Mesendoderm (in vitro differentiated cells): ENCODE measurements at regions not wholly inside any gene's neighbourhood (a gene's known extent, or its start where the extent isn't known, plus 50 kb on each side); places are given as distances from the start of the nearest gene placed in this dataset.

Experiments
- DNase-seq: peaks from one replicate; pipeline ENCODE4 v3.0.0; 2013
- H2AK5ac ChIP-seq: 2 replicates; pipeline ENCODE4 v1.6.1; 2013; ENCODE audit warnings: low read length, inconsistent platforms
- H2BK120ac ChIP-seq: 2 replicates; pipeline ENCODE4 v1.6.1; 2013; ENCODE audit warnings: low read depth, mild to moderate bottlenecking, low read length, moderate library complexity, mixed read lengths
- H2BK15ac ChIP-seq: replicated peaks from 2 replicates; pipeline ENCODE4 v1.6.1; 2013; ENCODE audit warnings: low read depth, mild to moderate bottlenecking, moderate library complexity
- H2BK5ac ChIP-seq: 2 replicates; pipeline ENCODE4 v1.6.1; 2013; ENCODE audit warnings: low read length, inconsistent platforms
- H3K18ac ChIP-seq: 2 replicates; pipeline ENCODE4 v1.6.1; 2013; ENCODE audit warnings: mild to moderate bottlenecking, low read length, mixed read lengths
- H3K23ac ChIP-seq: one replicate; pipeline ENCODE4 v1.6.1; 2013; ENCODE audit warnings: low read length
- H3K27ac ChIP-seq: 2 replicates; pipeline ENCODE4 v1.5.1; 2013; ENCODE audit warnings: low read depth, mild to moderate bottlenecking, inconsistent platforms, low read length, moderate library complexity
- H3K27me3 ChIP-seq: 2 replicates; pipeline ENCODE4 v1.6.1; 2013; ENCODE audit warnings: low read length, control low read depth, mild to moderate bottlenecking, inconsistent platforms; ENCODE audit not compliant: insufficient read depth, poor library complexity
- H3K36me3 ChIP-seq: 2 replicates; pipeline ENCODE4 v1.6.1; 2013; ENCODE audit warnings: low read length, inconsistent platforms; ENCODE audit not compliant: control insufficient read depth, insufficient read depth
- H3K4ac ChIP-seq: one replicate; pipeline ENCODE4 v1.6.1; 2013; ENCODE audit warnings: low read depth, mild to moderate bottlenecking, low read length, moderate library complexity
- H3K4me1 ChIP-seq: 2 replicates; pipeline ENCODE4 v1.6.1; 2013; ENCODE audit warnings: low read depth, low read length, inconsistent platforms; ENCODE audit not compliant: control insufficient read depth
- H3K4me2 ChIP-seq: 2 replicates; pipeline ENCODE4 v1.6.1; 2013; ENCODE audit warnings: low read length
- H3K4me3 ChIP-seq: 2 replicates; pipeline ENCODE4 v1.5.1; 2013; ENCODE audit warnings: mild to moderate bottlenecking, low read length
- H3K56ac ChIP-seq: one replicate; pipeline ENCODE4 v1.6.1; 2013; ENCODE audit warnings: low read length
- H3K79me1 ChIP-seq: 2 replicates; pipeline ENCODE4 v1.6.1; 2013; ENCODE audit warnings: low read length, inconsistent platforms
- H3K79me2 ChIP-seq: 2 replicates; pipeline ENCODE4 v1.6.1; 2013; ENCODE audit warnings: mild to moderate bottlenecking, low read length; ENCODE audit not compliant: control insufficient read depth, insufficient read depth
- H3K9ac ChIP-seq: 2 replicates; pipeline ENCODE4 v1.6.1; 2013; ENCODE audit warnings: low read length, inconsistent platforms
- H4K5ac ChIP-seq: one replicate; pipeline ENCODE4 v1.6.1; 2013; ENCODE audit warnings: low read length
- H4K8ac ChIP-seq: one replicate; pipeline ENCODE4 v1.6.1; 2013; ENCODE audit warnings: low read depth, mild to moderate bottlenecking, control low read depth, low read length, moderate library complexity
- WGBS: extraction: QIAGEN DNeasy Blood & Tissue Kit; methylation state at CpG from one replicate; pipeline ENCODE4 v1.1.7; 2013; ENCODE audit warnings: low lambda C conversion rate, missing lambda C conversion rate; ENCODE audit not compliant: insufficient coverage; ENCODE audit errors: extremely low coverage; 5-methylcytosine and 5-hydroxymethylcytosine counted together

GRCh38 chr5:8865686-8866374, 680.0 kb downstream of the SEMA5A start:
- DNase-seq, result no peak
- Histone ChIP-seq H3K56ac (no peak overlapping the region), H4K8ac (no peak overlapping the region), H2BK5ac (no peak overlapping the region), H2BK15ac (no peak overlapping the region), H3K4ac (no peak overlapping the region), H2BK120ac (no peak overlapping the region), H4K5ac (no peak overlapping the region), H3K27me3 (no peaks in the 10 kb centered on the region), H3K79me1 (no peaks in the 10 kb centered on the region), H3K18ac (no peak overlapping the region), H2AK5ac (no peak overlapping the region), H3K4me3 (no peak overlapping the region), H3K9ac (no peak overlapping the region), H3K27ac (no peak overlapping the region), H3K36me3 (no peaks in the 10 kb centered on the region), H3K79me2 (no peaks in the 10 kb centered on the region), H3K4me2 (no peak overlapping the region), H3K4me1 (peaks cover 2% of the 10 kb centered on the region), H3K23ac (no peak overlapping the region)
- no CpG with 5 or more reads among the region's 7 CpGs for WGBS

DNA sequence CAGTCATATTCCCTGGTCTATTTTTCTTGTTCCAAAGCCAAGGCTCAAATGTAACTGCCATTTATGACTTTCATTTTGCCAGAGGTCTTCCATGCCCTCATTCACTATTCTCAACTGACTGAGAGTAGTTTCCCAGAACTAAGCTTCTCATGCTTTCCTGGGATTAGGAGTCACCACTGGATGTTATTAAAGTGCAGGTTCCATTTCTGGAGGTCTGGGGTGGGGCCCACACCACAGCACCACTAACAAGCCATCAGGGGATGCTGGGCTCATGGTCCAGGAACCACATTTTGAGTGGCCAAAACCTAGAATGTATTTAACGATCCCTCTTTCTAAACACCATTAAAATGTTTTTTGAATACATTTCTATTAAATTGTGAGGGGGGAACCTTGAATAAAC, 677.6 kb downstream of the SEMA5A start:
- Histone ChIP-seq H3K56ac (no peak overlapping the region), H3K79me1 (no peaks in the 10 kb centered on the region), H3K9ac (no peak overlapping the region), H3K4me2 (no peak overlapping the region), H3K23ac (no peak overlapping the region), H3K18ac (no peak overlapping the region), H3K4me3 (no peak overlapping the region), H2BK15ac (no peak overlapping the region), H3K79me2 (no peaks in the 10 kb centered on the region), H4K8ac (no peak overlapping the region), H3K36me3 (no peaks in the 10 kb centered on the region), H2AK5ac (no peak overlapping the region), H4K5ac (no peak overlapping the region), H3K27ac (no peak overlapping the region), H3K4me1 (peaks cover 3% of the 10 kb centered on the region), H3K27me3 (no peaks in the 10 kb centered on the region), H2BK120ac (no peak overlapping the region), H2BK5ac (no peak overlapping the region), H3K4ac (no peak overlapping the region)
- WGBS, result no CpG with 5 or more reads among the region's 1 CpG
- no peak for DNase-seq

- no peak overlapping the region for H2BK15ac ChIP-seq
- no peaks in the 10 kb centered on the region for H3K79me2 ChIP-seq
- no peaks in the 10 kb centered on the region for H3K27me3 ChIP-seq
- no peaks in the 10 kb centered on the region for H3K79me1 ChIP-seq
- no peak overlapping the region for H2BK120ac ChIP-seq
- H3K4me3 ChIP-seq, result no peak overlapping the region
- H3K23ac ChIP-seq, result no peak overlapping the region
- no peak overlapping the region for H3K27ac ChIP-seq
- no peak overlapping the region for H3K4ac ChIP-seq
- no peak overlapping the region for H3K18ac ChIP-seq
- H3K56ac ChIP-seq, result no peak overlapping the region
- no peak for DNase-seq
- H2BK5ac ChIP-seq, result no peak overlapping the region
- H3K9ac ChIP-seq, result no peak overlapping the region
- H4K5ac ChIP-seq, result no peak overlapping the region
- no CpG with 5 or more reads among the region's 12 CpGs for WGBS
- H3K36me3 ChIP-seq, result no peaks in the 10 kb centered on the region
- H3K4me2 ChIP-seq, result no peak overlapping the region
- H3K4me1 ChIP-seq, result peaks cover 3% of the 10 kb centered on the region
- no peak overlapping the region for H2AK5ac ChIP-seq
- no peak overlapping the region for H4K8ac ChIP-seq
These were observed 675.9 kb downstream of the SEMA5A start for GRCh38 chr5:8869932-8870331.

- Histone ChIP-seq H2BK5ac (no peak overlapping the region), H4K8ac (no peak overlapping the region), H2AK5ac (no peak overlapping the region), H3K18ac (no peak overlapping the region), H3K4me2 (no peak overlapping the region), H4K5ac (no peak overlapping the region), H3K4me1 (peaks cover 3% of the 10 kb centered on the region), H3K4ac (no peak overlapping the region), H3K79me2 (no peaks in the 10 kb centered on the region), H3K27me3 (no peaks in the 10 kb centered on the region), H3K79me1 (no peaks in the 10 kb centered on the region), H2BK15ac (no peak overlapping the region), H3K9ac (no peak overlapping the region), H3K27ac (no peak overlapping the region), H3K36me3 (no peaks in the 10 kb centered on the region), H2BK120ac (no peak overlapping the region), H3K56ac (no peak overlapping the region), H3K23ac (no peak overlapping the region), H3K4me3 (no peak overlapping the region)
- DNase-seq, result no peak
- WGBS, result no CpG with 5 or more reads among the region's 20 CpGs
These were observed 675.4 kb downstream of the SEMA5A start for GRCh38 chr5:8870349-8870958.

GRCh38 chr5:8870959-8871355, 674.9 kb downstream of the SEMA5A start:
- Histone ChIP-seq H2BK5ac (no peak overlapping the region), H4K5ac (no peak overlapping the region), H3K4me3 (no peak overlapping the region), H3K18ac (no peak overlapping the region), H3K27ac (no peak overlapping the region), H2BK15ac (no peak overlapping the region), H3K4me1 (peaks cover 3% of the 10 kb centered on the region), H3K9ac (no peak overlapping the region), H2BK120ac (no peak overlapping the region), H3K4ac (no peak overlapping the region), H3K27me3 (no peaks in the 10 kb centered on the region), H3K36me3 (no peaks in the 10 kb centered on the region), H3K56ac (no peak overlapping the region), H4K8ac (no peak overlapping the region), H3K4me2 (no peak overlapping the region), H2AK5ac (no peak overlapping the region), H3K79me1 (no peaks in the 10 kb centered on the region), H3K23ac (no peak overlapping the region), H3K79me2 (no peaks in the 10 kb centered on the region)
- WGBS, result no CpG with 5 or more reads among the region's 7 CpGs
- peak; percentile 11 for DNase-seq

DNA sequence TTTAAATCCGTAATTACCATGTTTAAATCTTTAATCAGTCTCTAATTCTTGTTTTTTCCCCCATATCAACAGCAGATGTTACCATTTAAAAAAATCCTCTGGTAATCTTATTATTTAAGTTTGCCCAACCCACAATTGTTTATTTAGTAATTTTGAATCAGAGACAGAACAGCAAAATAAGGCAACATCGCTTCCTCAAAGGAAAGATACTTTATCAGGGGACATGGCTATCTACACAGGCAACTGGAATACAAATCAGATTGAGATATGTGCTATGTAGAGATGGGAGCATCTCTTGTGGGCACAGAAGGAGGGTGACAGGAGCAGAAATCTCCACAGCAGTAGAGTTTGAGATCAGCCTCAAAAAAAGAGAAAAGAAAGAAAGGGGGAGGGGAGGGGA, 674.4 kb downstream of the SEMA5A start:
- no peak overlapping the region for H3K27ac ChIP-seq
- H3K4me3 ChIP-seq, result no peak overlapping the region

More for the DNA sequence above, 674.4 kb downstream of the SEMA5A start:
- no peak overlapping the region for H4K5ac ChIP-seq
- H3K23ac ChIP-seq, result no peak overlapping the region
- no peak overlapping the region for H4K8ac ChIP-seq
- no peak overlapping the region for H2BK120ac ChIP-seq
- 100% methylated on average over 1 of the region's 2 CpGs for WGBS
- no peak for DNase-seq
- H2BK15ac ChIP-seq, result no peak overlapping the region
- H3K4me2 ChIP-seq, result no peak overlapping the region
- H3K79me1 ChIP-seq, result no peaks in the 10 kb centered on the region
- no peak overlapping the region for H3K56ac ChIP-seq
- no peak overlapping the region for H3K9ac ChIP-seq
- H3K18ac ChIP-seq, result no peak overlapping the region
- no peak overlapping the region for H2BK5ac ChIP-seq
- no peak overlapping the region for H2AK5ac ChIP-seq
- H3K4me1 ChIP-seq, result peaks cover 3% of the 10 kb centered on the region
- no peaks in the 10 kb centered on the region for H3K79me2 ChIP-seq
- H3K4ac ChIP-seq, result no peak overlapping the region
- H3K36me3 ChIP-seq, result no peaks in the 10 kb centered on the region
- H3K27me3 ChIP-seq, result no peaks in the 10 kb centered on the region
